GM23248 (cell line): ENCODE measurements at regions not wholly inside any gene's neighbourhood (a gene's known extent, or its start where the extent isn't known, plus 50 kb on each side); places are given as distances from the start of the nearest gene placed in this dataset.

ENCODE experiments used
- EZH2 ChIP-seq: fragments of 200-600 bp; sonication (generic); IDR thresholded peaks from 2 replicates; pipeline ENCODE4 v1.6.1; 2018; ENCODE audit warnings: antibody characterized with exemption, mild to moderate bottlenecking; ENCODE audit not compliant: insufficient read depth, poor library complexity, severe bottlenecking
- EZH2phosphoT487 ChIP-seq: fragments of 200-600 bp; sonication (generic); IDR thresholded peaks from 2 replicates; pipeline ENCODE4 v1.6.1; 2018; ENCODE audit warnings: antibody characterized with exemption, moderate library complexity, mild to moderate bottlenecking, low read depth; ENCODE audit not compliant: insufficient read depth

DNA sequence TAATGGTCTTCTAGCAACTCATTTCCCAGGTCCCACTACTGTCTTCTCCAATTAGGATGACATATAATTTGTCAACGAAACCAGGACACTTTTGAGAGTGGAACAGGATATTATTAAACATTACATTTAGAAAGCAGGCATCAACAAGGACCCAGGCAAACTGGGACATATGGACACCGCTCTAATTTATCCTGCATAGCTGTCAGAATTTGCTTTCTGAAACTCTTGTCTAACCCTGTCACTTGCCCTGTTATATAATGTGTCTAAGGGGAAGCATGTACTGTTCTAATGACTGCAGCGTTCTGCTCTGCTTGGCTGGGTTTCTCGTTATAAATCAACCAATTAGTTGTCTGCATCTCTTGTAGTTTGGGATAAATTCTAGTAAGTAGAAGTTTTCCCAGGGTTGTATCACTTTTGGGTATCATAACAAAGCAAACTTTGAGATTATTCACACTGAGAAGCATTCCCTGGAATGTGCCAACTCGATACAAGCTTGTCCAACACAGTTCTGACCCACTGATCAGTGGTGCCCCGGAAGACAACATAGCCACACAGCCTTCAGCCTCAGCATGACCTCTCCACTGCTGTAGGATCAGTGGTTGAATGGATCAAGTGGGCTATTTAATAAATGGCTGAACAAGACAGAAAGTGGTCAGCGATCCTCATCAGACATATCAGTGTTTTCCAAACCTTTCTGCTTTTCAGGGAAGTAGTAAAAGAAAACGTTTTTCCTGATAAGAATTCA lies 228.1 kb downstream of the KIF20B start:
- TF ChIP-seq EZH2 (no peak), EZH2phosphoT487 (no peak)
